C4-2B (cell line): ENCODE measurements at regions not wholly inside any gene's neighbourhood (a gene's known extent, or its start where the extent isn't known, plus 50 kb on each side); places are given as distances from the start of the nearest gene placed in this dataset.

Experiments
- H3K27ac ChIP-seq: fragments of 450-650 bp; 2 replicates; pipeline ENCODE4 v1.5.1; 2017
- ZFX ChIP-seq: fragments of 450-650 bp; IDR thresholded peaks from 2 replicates; pipeline ENCODE4 v1.6.1; 2017
- TF ChIP-seq, protein P1 (sequence below): fragments of 450-650 bp; conservative IDR thresholded peaks from 2 replicates; pipeline ENCODE4 v1.5.1; 2017; ENCODE audit warnings: mild to moderate bottlenecking

DNA sequence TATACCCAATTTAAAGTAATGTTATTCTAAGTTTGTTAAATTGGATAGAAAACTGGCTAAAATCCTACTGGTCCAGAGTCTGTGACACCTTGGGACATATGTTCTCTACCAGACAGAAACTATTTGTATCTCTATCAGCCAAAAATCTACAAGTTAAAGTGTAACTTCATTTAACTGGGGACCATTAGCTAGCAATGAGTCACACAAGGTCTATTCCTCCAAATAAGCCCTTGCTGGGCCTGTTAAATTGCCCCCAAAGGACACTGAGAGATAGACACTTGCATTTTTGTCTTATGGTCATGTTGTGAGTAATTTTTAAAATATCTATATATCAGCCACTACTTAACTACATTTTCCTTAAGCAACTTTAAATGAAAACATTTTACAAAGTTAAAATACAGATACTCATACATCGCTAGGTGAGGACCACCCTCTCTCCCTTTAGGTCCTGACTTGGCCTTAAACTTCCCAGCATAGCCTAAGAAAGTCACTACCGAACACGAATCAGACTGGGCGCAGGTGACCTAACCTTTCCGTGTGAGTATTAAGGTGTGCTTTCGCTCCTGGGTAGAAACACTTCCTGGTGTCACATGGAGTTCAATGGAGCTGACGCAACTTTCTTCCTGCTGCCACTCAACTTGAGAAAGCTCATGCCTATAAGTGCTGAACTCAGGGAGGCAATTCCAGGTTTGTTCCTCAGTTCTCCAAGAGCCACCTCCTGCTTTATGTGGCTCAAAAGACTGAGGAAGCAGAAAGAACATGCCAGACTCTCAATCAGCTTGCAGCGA lies 249.1 kb downstream of the DIRAS2 start:
- no peak for TF ChIP-seq ZFX
- TF ChIP-seq, protein P1, sequence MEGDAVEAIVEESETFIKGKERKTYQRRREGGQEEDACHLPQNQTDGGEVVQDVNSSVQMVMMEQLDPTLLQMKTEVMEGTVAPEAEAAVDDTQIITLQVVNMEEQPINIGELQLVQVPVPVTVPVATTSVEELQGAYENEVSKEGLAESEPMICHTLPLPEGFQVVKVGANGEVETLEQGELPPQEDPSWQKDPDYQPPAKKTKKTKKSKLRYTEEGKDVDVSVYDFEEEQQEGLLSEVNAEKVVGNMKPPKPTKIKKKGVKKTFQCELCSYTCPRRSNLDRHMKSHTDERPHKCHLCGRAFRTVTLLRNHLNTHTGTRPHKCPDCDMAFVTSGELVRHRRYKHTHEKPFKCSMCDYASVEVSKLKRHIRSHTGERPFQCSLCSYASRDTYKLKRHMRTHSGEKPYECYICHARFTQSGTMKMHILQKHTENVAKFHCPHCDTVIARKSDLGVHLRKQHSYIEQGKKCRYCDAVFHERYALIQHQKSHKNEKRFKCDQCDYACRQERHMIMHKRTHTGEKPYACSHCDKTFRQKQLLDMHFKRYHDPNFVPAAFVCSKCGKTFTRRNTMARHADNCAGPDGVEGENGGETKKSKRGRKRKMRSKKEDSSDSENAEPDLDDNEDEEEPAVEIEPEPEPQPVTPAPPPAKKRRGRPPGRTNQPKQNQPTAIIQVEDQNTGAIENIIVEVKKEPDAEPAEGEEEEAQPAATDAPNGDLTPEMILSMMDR: no peak
- H3K27ac ChIP-seq: no peak overlapping the region

DNA sequence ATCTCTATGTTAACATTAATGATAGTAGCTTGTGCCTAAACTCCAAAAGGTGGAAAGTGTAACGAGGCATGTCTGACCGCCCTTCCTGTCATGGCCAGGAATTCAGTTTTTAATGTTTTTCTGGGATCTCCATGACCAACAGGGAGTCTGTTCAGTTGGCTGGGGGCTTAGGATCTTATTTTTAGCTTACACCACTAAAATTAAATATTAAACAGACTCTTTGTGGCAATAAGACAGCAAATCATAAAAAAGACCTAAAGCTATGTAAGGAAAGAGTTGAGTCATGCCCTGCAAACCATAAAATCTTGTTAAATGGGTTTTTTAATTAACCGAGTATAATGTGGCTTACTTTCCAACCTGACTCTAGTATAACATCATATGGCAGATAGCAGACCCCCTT lies 247.8 kb downstream of the DIRAS2 start:
- TF ChIP-seq ZFX: no peak
- TF ChIP-seq, protein P1: no peak
- no peak overlapping the region for H3K27ac ChIP-seq

DNA sequence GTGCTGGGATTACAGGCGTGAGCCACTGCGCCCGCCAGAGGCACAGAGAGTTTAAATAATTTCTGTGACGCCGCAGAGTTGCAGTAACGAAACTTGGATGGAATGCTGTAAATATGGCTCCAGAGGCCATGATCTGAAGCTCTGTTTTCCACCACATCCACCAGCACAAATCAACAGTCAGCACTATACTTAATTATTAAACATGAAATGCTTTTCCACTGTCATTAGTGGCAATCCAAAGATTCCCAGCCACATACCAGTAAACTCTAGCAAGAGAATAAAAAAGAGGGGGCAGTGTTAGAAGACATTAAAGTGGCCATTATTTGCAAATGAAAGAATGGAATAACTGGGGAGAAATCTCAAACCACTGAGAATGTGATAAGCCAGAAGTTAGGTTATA lies 242.5 kb downstream of the DIRAS2 start:
- no peak for TF ChIP-seq ZFX
- TF ChIP-seq, protein P1: no peak

DNA sequence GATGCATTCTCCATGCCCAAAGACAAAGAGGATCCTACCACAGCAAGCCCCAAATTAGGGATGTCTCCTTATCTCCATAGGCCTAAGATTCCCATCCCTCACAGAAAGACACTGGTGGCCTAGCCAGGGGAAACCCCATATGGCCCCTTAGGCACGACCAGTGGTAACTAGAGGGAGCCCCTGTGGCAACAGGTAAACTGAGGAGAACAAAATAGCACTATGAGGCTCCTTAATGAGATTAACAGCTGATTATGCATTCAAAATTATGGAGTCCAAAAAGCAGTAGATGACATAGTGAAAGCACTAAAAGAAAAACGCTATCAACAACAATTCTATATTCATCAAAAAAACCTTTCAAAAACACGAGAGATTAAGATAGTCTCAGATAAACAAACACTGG lies 234.0 kb downstream of the DIRAS2 start:
- H3K27ac ChIP-seq: no peak overlapping the region
- no peak for TF ChIP-seq ZFX
- TF ChIP-seq, protein P1: no peak

More for the DNA sequence above, 242.5 kb downstream of the DIRAS2 start:
- no peak overlapping the region for H3K27ac ChIP-seq

DNA sequence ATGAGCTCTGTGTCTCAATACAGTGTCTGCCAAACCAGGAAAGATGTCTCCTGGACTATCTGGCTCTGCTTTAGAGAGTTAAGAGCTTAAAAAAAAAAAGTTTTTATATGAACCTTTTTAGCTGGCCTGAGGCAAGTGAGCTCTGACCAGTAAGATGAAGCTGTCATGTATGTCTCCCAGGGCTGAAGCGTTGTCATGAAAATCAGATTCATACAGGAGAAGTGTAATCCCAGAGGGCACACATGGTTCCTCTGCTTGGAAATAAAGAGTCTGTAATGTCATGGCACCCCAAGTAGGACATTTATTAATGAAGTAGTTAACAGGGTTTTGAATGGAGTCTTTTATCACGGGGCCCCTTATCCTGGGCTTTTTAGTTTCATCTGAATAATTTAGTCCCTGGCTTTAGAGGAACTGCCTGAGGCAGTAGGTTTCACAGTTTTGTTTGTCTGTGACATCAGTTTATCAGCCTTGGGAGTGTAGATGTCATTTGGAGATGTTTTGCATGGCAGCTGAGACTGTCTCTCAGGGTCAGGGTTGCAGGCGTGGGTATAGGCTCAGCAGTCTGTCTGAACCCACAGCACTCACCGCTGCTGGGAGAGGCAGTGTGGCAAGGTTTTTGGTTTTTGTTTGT lies 223.3 kb downstream of the DIRAS2 start:
- TF ChIP-seq, protein P1: no peak
- TF ChIP-seq ZFX: no peak
- H3K27ac ChIP-seq: no peak overlapping the region

DNA sequence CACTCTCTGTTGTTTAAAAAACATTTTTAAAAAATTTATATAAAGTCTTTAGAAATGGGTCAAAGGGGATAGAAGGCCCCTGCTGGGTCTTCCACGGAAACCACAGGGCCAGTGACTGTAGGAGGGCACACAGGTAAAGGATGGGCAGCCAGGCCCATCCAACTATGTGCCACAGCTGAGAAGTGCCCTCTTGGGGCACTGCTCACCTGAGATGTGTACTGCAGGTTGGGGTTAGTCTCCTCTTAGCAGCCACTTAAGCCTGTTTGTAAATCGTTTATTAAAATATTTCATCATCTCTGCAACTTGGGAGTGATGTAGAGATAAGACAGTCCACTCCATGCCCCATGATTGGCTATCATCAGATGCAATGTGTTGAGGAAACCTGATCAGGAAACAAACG lies 222.4 kb downstream of the DIRAS2 start:
- peak overlapping the region; percentile 59 for H3K27ac ChIP-seq
- no peak for TF ChIP-seq ZFX
- TF ChIP-seq, protein P1: peak; percentile 30

DNA sequence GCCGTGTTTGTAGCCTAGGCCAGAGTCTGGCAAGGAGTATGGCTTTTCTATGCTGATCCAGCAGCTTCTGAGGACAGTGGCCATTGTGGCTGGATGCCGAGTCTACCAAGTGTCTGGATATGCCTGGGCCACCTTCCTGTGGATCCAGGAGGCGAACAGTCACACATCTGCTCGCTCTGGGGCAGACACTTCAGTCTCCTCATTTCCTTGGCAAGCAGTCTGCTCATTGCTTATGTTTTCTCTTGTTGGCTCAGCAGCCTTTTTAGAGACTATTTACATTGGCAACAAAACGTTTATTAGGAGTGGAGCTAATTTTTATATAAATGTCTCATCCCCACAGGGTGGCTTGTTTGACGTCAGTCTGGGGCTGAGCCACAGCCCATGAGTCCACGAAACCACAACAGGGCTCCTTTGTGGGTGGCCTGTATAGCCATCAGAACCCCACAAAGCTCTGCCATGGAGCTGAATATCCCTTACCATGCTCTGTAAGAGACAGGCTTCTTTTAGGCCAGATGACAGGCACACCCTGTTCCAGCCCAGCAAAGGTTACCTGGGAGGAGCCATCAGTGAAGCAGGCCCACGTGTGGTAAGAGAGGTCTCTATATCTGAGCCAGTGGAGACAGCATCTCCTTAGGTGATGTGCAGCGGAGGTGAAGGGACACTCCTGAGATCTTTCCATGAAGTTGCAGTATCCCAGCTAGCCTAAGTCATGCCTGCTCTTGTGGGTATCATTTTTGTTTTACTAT lies 221.7 kb downstream of the DIRAS2 start:
- TF ChIP-seq, protein P1: no peak
- no peak for TF ChIP-seq ZFX
- peak overlapping the region; percentile 59 for H3K27ac ChIP-seq
